Amygdala (tissue), 56 donors: ENCODE measurements at regions not wholly inside any gene's neighbourhood (a gene's known extent, or its start where the extent isn't known, plus 50 kb on each side); places are given as distances from the start of the nearest gene placed in this dataset.
"Not testable (repeated sequence)": the region's sequence is repeated elsewhere in the genome, so short reads cannot be mapped to it uniquely, and the experiment has no call there.

Experiments
- DNase-seq, 56 donors: peaks; one replicate each; lab custom pipeline; 2025; lab: John Stamatoyannopoulos, UW

DNA sequence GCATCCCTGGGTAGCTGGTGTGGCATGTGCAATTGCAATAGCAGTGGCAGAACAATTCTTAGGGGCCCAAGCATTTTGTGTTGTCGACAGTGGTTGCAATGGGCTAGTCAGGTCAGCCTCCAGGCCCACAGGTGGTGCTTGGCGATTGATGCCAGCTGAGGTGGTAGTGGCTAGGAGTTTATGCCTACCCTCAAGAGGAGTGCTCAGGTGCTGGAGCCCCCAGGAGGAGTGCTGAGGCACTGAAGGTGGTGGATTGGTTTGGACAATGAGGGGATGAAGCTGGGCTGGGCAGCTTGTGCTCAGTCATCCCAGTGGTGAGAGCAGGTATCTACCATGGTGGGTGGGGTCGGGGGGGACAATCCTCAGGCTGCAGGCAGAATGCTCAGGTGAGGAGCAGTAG is 877.9 kb upstream of the TMEFF2 start:
- DNase-seq, result no peak

DNA sequence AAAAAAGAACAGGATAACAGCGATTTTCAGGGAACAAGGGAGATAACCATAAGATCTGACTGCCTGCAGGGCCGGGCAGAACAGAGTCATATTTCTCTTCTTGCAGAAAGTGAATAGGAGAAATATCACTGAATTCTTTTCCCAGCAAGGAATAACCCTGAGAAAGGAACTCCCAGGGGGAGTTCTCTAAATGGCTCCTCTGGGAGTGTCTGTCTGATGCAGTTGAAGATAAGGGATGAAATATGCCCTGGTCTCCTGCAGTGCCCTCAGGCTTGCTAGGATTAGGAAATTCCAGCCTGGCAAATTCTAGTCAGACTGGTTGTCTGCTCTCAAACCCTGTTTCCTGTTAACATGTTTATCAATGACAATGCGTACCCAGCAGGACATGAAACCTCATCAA is 830.8 kb upstream of the TMEFF2 start:
- DNase-seq, result not testable (repeated sequence)

DNA sequence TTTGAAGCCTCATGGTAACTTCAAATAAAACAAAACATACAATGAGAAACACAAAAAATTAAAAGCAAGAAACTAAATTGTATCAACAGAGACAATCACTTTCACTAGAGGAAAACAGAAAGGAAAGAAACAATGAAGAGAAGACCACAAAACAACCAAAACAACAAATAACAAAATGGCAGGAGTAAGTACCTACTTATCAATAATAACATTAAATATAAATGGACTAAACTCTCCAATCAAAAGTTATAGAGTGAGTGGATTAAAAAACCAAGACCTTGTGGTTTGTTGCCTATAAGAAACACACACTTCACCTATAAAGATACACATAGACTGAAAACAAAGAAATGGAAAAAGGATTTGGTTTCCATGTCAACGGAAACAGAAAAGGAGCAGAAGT is 830.1 kb upstream of the TMEFF2 start:
- no peak for DNase-seq

DNA sequence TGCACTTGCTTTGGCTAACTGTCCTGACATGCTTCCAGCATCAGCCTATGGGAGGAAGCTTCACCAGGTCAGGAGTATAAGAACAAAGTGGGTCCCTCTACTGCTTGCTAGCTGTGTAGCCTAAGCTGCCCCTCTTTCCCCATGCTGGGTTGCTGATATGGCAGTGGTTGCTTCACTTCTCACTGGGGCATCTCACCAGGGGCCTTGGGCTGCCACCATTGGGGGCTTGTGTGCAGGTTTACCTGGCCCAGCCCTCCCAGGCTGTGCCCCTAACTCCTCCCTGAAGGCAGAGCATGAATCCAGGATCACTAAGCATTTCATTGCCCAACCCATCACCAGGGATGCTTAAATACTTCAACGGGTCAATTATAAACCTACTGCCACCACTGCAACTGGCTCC is 817.1 kb upstream of the TMEFF2 start:
- no peak for DNase-seq

DNA sequence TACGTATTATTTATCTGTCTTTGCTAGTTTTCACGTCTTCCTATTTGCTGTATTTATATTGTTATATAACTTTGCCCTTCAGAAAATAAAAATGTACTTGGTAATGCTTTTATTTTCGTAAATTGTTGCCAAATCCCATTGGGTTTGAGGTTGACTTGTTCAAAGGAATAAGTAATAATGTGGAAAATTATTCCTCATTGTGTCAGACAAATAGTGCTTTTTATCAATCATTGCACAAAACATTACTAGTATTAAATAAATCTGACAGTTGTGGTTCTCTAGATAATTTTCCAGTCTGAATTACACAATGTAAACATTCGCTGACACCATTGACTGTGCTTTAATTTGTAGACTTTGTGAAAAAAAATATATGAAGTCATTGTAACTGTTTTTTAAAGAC is 798.3 kb upstream of the TMEFF2 start:
- DNase-seq, result no peak

DNA sequence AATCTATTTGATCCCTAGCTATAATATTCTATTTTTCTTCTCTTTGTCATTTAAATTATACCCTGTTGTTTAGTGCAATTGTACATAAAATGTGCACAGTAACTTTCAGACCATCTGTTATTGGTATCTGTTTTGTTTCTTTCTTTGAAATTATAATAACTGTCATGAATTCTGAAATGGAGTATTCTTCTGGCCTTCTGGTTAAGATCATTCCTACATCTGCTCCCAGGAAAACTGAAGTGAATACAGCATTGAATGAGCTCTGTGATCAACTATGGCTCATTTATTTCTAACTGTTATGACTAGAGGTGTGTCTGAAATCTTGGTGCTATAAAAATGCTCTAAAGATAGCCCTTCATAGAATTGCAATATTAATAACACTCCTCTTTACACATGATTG is 788.4 kb upstream of the TMEFF2 start:
- DNase-seq, result no peak

DNA sequence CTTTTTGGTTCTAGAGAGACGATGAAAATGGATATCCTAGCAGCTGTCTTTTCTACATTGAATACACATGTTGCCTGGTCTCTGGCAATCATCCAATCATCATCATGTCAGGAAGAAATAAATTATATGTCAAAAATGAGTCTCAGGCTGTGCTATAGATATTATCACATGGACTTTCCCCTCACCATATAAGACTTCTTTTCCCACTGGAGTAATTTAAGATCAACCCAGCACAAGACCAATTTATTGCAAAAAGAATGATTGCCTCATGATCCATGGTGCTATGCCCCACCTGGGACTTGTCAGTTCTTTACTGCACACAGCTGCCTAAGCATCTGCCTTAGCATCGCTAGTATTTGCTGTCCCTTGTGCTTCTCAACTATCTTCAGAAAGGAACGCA is 783.7 kb upstream of the TMEFF2 start:
- no peak for DNase-seq

DNA sequence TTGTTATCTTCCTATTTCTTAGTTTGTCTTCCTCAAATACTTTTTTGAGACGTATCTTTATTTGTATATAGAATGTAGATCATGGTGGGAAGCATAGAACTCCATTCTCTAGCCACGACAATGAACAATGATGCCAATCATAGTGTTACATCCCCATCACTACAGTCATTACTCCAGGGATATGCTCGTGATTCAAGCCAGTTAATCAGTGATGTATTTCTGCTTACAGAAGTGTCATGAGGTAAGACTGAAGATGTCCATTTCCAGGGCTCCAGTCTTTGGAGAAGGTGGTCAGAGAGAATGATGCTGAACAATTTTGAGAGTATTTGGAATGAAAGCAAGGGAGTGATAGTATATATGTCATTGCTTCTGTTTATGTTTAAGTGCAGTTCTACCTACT is 777.2 kb upstream of the TMEFF2 start:
- DNase-seq, result no peak

DNA sequence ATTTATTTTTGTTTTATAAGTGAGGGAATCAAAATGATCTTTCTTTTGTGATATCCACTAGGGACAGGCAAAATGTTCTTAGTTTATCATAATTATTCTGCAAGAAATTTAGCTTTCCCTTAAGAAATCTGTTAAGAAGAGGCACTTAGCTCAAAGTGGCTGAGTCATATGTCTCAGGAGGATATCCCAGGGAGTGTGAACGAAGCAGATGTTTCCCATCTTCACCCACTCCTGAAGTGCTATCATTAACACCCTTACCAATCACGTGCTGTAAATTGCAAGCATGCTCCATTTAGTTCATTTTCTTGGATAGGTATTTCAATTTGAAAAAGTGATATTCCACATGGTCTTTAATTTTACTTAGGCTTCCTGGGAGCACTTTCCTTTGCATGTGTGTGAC is 774.3 kb upstream of the TMEFF2 start:
- no peak for DNase-seq

DNA sequence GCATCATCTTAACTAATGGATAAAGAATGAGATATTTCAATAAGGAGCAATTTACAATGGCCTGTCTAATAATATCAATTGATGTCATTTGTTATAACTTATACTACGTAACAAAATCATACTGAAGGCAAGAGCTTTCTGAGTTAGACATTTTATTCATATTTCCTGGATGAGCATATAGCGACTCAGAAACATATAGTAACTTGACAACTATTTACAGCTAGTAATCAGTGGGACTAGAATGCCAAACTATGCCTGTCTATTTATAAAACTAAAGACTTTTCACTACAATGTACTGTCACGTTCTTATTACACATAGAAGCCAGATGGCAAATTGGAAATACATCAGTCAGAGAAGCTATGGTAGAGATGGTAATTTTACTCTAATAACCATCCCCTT is 766.2 kb upstream of the TMEFF2 start:
- DNase-seq, result no peak

DNA sequence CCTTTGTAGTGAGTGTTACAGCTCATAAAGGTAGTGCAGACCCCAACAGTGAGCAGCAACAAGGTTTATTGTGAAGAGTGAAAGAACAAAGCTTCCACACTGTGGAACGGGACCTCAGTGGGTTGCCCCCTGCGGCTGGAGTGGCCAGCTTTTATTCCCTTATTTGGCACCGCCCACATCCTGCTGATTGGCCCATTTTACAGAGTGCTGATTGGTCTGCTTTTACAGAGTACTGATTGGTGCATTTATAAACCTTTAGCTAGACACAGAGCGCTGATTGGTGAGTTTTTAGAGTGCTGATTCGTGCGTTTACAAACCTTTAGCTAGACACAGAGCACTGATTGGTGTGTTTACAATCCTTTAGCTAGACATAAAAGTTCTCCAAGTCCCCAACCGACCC is 763.9 kb upstream of the TMEFF2 start:
- DNase-seq, result not testable (repeated sequence)

DNA sequence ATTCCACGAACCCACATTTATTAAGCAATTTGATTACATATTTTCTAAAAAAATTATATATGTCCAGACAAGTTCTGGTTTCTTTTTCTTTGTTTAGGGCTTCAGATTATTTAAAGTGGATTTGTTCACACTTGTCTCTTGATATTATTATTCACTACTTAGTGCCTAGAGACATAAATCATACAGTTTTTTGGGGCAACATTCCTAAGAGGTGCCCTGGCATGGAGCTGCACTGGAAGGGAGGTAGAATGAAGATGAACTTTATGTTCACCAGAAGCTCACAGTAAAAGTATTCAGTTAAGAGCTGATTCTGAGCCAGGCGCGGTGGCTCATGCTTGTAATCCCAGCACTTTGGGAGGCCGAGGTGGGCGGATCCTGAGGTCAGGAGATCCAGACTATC is 762.7 kb upstream of the TMEFF2 start:
- no peak for DNase-seq

DNA sequence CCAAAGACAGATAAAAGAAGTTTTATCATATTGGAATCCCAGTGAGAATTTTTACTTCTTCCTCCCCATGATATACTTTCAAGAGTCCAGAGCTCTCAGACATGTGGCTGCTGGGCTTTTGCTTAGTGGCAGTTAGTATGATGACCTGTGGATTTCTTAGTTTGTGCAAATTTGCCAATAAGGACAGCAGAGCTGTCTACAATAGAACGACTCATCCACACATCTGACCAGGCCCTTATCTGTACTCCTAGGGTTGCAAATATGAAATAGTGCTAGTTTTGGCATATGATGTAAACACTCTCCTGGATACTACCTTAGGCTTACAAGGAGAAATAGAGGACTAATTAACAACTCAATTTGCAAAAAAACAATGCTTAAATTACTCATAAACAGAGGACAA is 758.4 kb upstream of the TMEFF2 start:
- no peak for DNase-seq

DNA sequence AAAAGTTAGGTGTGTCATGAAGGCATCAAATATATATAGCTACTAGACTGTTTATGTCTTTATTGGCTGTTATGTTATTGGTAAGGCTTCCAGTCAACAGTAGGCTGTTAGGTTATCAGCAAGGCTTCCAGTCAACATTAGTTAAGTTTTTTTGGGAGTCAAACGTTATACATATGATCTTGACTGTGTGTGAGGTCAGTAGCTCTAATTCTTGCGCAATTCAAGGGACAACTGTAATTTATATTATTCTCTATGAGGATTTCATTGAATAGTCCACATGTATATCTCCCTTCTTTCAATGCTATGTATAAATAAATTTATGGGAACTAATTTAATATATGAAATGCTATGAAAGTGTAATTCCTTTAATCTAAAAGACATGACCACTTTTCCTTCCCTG is 757.5 kb upstream of the TMEFF2 start:
- no peak for DNase-seq

DNA sequence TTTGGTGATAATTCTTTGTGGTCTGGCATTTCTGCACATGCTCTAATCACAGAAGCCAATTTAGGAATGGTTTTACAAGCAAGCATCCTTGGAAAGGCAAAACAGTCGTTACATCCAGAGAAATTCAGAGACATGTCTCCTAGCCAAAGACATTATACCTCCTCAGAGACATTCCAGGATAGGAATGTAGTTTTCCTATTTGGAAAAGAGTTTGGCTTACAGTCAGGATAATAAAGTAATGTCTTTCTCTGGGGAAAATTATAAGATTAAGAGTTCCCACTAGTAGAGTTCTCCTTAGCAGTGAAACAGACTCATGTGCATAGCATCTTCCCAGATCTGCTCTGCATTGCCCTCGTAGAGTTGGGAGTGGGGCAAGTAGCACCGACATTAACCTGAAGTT is 753.6 kb upstream of the TMEFF2 start:
- DNase-seq, result no peak

DNA sequence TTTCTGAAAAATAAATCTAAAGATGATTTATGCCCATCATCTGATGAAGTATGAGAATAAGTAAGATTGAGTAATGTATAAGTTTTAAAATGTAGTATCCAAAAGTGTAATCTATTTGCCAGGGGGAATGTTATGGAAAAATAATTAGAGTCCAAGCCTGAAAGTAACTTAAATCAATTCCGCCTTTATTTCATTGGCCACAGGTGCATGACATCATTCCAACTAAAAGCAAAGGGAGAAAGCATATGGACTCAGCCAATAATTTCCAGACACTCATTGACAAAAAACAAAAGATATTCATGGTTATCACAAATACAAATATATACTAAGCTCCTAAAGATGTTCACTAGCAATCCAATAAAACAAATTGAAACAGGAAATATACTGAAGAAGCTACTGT is 752.6 kb upstream of the TMEFF2 start:
- no peak for DNase-seq

DNA sequence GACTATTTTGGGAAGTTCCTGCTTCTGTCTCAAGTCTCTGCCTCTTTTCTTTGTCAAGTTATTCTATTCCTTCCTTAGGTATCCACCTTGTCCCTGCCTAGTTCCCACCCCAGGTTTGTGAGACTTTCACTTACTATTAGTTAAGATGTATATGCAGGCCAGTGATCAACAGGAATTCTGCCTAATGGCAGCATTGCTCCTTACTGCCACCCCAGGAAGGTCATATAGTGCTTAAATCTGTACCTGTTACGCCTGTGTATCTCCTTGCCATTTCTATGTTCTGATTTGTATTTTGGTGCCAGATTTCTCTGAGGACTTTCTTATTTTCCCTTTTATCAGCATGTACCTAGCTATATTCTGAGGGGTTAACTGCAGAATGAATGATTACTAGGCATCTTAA is 746.0 kb upstream of the TMEFF2 start:
- DNase-seq, result no peak

DNA sequence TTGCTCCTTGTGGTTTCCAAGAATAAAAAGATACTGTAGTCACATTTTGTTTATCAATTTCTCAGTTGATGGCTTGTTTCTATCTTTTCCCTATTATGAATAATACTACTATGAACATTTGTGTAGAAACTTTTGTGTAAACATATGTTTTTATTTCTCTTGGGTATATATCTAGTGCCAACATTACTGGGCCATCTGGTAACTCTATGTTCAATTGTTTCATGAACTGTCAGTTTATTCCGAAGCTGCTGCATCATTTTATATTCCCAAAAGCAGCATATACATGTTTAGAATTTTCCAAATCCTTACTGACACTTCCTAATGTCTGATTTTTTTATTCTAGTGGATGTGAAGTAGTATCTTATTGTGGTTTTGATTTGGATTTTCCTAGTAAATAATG is 737.6 kb upstream of the TMEFF2 start:
- DNase-seq, result no peak

DNA sequence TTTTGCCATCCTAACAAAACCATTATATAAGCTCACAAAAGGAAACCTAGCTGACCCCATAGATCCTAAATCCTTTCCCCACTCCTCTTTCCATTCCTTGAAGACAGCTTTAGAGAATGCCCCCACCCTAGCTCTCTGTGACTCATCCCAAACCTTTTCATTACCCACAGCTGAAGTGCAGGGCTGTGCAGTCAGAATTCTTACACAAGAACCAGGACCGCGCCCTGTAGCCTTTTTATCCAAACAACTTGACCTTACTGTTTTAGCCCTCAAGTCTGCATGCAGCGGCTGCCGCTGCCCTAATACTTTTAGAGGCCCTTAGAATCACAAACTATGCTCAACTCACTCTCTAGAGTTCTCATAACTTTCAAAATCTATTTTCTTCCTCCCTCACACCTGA is 726.9 kb upstream of the TMEFF2 start:
- DNase-seq, result not testable (repeated sequence)

DNA sequence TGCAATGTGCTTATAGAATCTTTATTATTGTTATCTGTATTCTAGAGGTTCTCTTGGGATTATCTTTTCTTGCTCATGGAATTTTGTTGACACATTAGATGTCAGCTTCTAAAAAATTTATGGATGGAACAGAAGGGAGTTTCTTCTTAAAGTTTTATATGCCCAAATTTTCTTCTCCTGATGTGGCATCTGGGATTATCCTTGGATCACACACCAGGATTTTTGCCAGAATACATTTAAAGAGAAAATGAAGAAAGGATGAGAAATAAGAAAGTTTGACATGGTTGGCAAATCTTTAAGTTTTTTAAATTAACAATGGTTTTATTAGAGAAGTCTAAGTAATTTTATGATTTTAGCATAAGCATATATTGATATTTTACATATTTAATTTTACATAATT is 706.7 kb upstream of the TMEFF2 start:
- DNase-seq, result no peak

DNA sequence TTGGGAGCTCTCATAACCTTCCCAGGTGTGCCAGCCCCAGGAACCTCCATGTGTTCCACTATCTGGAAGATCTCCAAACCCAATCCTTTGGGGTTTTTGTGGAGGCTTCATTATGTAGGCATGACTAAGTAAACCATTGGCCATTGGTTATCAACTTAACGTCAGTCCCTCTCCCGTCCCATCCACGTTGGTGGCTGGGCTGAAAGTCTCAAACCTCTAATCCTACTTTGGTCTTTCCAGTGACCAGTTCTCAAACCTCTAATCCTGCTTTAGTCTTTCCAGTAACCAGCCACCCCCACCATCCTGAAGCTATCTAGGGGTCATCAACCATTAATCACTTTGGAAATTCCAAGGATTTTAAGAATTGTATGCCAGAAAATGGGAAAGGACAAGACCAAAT is 704.7 kb upstream of the TMEFF2 start:
- no peak for DNase-seq

DNA sequence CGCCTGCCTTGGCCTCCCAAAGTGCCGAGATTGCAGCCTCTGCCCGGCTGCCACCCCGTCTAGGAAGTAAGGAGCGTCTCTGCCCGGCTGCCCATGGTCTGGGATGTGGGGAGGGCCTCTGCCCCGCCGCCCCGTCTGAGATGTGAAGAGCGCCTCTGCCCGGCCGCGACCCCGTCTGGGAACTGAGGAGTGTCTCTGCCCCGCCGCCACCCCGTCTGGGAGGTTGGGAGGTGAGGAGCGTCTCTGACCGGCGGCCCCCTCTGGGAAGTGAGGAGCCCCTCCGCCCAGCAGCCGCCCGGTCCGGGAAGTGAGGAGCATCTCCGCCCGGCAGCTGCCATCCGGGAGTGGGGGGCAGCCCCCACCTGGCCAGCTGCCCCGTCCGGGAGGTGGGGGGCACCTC is 699.2 kb upstream of the TMEFF2 start:
- not testable (repeated sequence) for DNase-seq

DNA sequence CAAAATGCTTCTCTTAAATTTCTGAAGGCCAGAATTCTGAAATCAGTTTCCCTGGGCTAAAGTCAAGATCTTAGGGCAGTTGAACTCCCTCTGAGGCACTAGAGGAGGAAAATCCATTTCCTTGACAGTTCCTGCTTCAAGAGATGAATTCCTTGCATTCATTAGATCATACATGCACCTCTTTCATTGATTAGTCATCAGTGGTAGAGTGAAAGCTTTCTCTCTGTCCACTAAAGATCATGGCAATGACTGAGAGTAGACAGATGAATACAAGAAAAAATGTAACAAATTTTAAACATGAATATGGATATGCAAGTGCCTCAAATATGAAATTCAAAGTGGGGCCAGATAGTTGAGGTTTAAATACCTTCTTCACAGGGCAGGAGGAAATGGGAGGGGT is 693.4 kb upstream of the TMEFF2 start:
- DNase-seq, result no peak

DNA sequence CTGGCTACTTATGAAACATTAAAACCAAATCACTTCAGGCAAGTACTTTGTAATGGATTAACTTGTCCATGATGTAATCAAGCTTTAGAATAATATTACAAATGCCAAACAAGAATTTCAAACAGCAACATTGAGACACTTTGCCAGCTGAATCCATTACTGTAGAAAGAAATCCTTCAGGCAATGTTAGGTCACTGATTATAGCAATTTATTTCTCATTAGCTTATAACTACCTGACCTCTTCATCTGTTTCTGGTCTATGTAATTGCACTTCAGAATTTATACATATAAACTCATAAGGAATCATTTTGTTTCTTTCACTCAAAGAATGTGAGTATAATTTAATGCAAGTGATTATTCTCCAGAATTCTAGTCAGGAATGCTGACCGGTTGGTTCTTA is 692.6 kb upstream of the TMEFF2 start:
- no peak for DNase-seq
